DND-41 (cell line): ENCODE measurements at regions not wholly inside any gene's neighbourhood (a gene's known extent, or its start where the extent isn't known, plus 50 kb on each side); places are given as distances from the start of the nearest gene placed in this dataset.

Experiments
- EZH2 ChIP-seq: IDR thresholded peaks from 3 replicates; pipeline ENCODE4 v1.6.1; 2012; ENCODE audit warnings: borderline replicate concordance, low read depth, mild to moderate bottlenecking, moderate library complexity, low read length, inconsistent platforms; ENCODE audit not compliant: severe bottlenecking
- TF ChIP-seq, protein P1 (sequence below): IDR thresholded peaks from 2 replicates; pipeline ENCODE4 v1.5.1; 2012; ENCODE audit warnings: borderline replicate concordance, low read length, moderate library complexity, mild to moderate bottlenecking; ENCODE audit not compliant: poor library complexity, severe bottlenecking; ENCODE audit errors: extremely low read depth

GRCh38 chr6:93176070-93176469 lies 243.3 kb downstream of the EPHA7 start:
- TF ChIP-seq, protein P1, sequence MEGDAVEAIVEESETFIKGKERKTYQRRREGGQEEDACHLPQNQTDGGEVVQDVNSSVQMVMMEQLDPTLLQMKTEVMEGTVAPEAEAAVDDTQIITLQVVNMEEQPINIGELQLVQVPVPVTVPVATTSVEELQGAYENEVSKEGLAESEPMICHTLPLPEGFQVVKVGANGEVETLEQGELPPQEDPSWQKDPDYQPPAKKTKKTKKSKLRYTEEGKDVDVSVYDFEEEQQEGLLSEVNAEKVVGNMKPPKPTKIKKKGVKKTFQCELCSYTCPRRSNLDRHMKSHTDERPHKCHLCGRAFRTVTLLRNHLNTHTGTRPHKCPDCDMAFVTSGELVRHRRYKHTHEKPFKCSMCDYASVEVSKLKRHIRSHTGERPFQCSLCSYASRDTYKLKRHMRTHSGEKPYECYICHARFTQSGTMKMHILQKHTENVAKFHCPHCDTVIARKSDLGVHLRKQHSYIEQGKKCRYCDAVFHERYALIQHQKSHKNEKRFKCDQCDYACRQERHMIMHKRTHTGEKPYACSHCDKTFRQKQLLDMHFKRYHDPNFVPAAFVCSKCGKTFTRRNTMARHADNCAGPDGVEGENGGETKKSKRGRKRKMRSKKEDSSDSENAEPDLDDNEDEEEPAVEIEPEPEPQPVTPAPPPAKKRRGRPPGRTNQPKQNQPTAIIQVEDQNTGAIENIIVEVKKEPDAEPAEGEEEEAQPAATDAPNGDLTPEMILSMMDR, result no peak
- no peak for TF ChIP-seq EZH2
